SU-DHL-6 (cell line): ENCODE measurements at regions not wholly inside any gene's neighbourhood (a gene's known extent, or its start where the extent isn't known, plus 50 kb on each side); places are given as distances from the start of the nearest gene placed in this dataset.

Experiments
- H2AFZ ChIP-seq: fragments of 200-600 bp; sonication (generic); 2 replicates; pipeline ENCODE4 v1.6.1; 2014; ENCODE audit warnings: low read depth, mild to moderate bottlenecking, moderate library complexity, mixed read lengths, antibody characterized with exemption, low read length; ENCODE audit not compliant: severe bottlenecking
- H3F3A ChIP-seq: fragments of 200-600 bp; shearing (Covaris generic); 2 replicates; pipeline ENCODE4 v1.6.0; 2016; ENCODE audit warnings: antibody characterized with exemption, mild to moderate bottlenecking; ENCODE audit not compliant: insufficient read depth
- H3K27ac ChIP-seq: fragments of 200-600 bp; sonication (generic); 2 replicates; pipeline ENCODE4 v1.5.1; 2016; ENCODE audit warnings: low read depth, mild to moderate bottlenecking, low read length, moderate library complexity, mixed read lengths
- H3K27me3 ChIP-seq: fragments of 200-600 bp; sonication (generic), shearing (Covaris generic); 2 replicates; pipeline ENCODE4 v1.6.0; 2014; ENCODE audit warnings: mild to moderate bottlenecking, low read length
- H3K36me3 ChIP-seq: fragments of 200-600 bp; sonication (generic); 2 replicates; pipeline ENCODE4 v1.6.1; 2014; ENCODE audit warnings: mild to moderate bottlenecking, low read length, mixed read lengths
- H3K4me2 ChIP-seq: fragments of 300-600, 200-600 bp; shearing (Covaris generic), sonication (generic); 2 replicates; pipeline ENCODE4 v1.6.0; 2014; ENCODE audit warnings: low read length, low read depth, mild to moderate bottlenecking; ENCODE audit not compliant: poor library complexity, severe bottlenecking
- H3K4me3 ChIP-seq: fragments of 200-600 bp; sonication (generic); 2 replicates; pipeline ENCODE4 v1.5.1; 2014; ENCODE audit warnings: antibody characterized with exemption, low read length, mild to moderate bottlenecking, mixed read lengths; ENCODE audit not compliant: insufficient read depth, poor library complexity, severe bottlenecking
- H3K79me2 ChIP-seq: fragments of 200-600 bp; sonication (generic); 2 replicates; pipeline ENCODE4 v1.6.1; 2014; ENCODE audit warnings: mild to moderate bottlenecking, low read length, moderate library complexity; ENCODE audit not compliant: insufficient read depth
- H3K9ac ChIP-seq: fragments of 200-600 bp; sonication (generic); 2 replicates; pipeline ENCODE4 v1.7.0; 2014; ENCODE audit warnings: mild to moderate bottlenecking, low read length
- H3K9me2 ChIP-seq: fragments of 200-600 bp; sonication (generic); replicated peaks from 2 replicates; pipeline ENCODE4 v1.6.1; 2014; ENCODE audit warnings: low read length; ENCODE audit not compliant: insufficient read depth
- H3K9me3 ChIP-seq: fragments of 200-600 bp; sonication (generic); 2 replicates; pipeline ENCODE4 v1.6.1; 2014; ENCODE audit warnings: low read length, mixed read lengths; ENCODE audit not compliant: insufficient read depth
- H4K20me1 ChIP-seq: fragments of 200-600 bp; sonication (generic); 2 replicates; pipeline ENCODE4 v1.6.1; 2014; ENCODE audit warnings: low read depth, mild to moderate bottlenecking, antibody characterized with exemption, low read length, moderate library complexity, mixed read lengths
- EZH2phosphoT487 ChIP-seq: fragments of 200-600 bp; sonication (generic), shearing (Covaris generic); conservative IDR thresholded peaks from 2 replicates; pipeline ENCODE4 v1.6.1; 2018; ENCODE audit warnings: mild to moderate bottlenecking, antibody characterized with exemption, low read length, moderate library complexity, mixed read lengths
- TF ChIP-seq, protein P1 (sequence below): fragments of 200-600 bp; sonication (generic); IDR thresholded peaks from one replicate; pipeline ENCODE4 v1.5.1; 2017; ENCODE audit warnings: antibody characterized with exemption, mild to moderate bottlenecking, low read length, moderate library complexity; ENCODE audit not compliant: insufficient read depth, poor library complexity, severe bottlenecking

DNA sequence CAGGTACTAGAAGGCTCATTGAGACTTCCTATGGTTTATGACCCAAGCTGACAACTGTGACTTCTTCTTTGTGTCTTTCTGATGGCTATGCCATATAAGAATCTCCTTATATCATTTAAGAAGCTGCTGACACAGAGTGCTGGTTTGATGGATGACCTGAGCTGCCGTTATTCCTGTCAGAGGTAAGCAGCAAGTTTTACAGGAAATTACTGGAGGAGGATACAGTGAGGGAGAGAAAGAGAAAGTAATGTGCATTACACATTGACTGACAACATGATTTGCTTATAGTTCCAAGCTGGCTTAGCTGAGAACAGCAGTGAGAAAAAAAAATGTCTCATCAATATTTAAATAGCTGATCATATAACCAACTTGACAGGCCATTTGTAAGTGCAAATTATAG is 981.4 kb downstream of the FSCB start:
- no peaks in the 10 kb centered on the region for H3K9me3 ChIP-seq
- no peak overlapping the region for H3K9ac ChIP-seq
- H3K4me3 ChIP-seq = no peak overlapping the region
- H3K79me2 ChIP-seq = no peaks in the 10 kb centered on the region
- H3F3A ChIP-seq = no peaks in the 10 kb centered on the region
- no peaks in the 10 kb centered on the region for H4K20me1 ChIP-seq
- peak overlapping the region; percentile 9 for H3K4me2 ChIP-seq
- no peaks in the 10 kb centered on the region for H3K36me3 ChIP-seq
- TF ChIP-seq EZH2phosphoT487 = no peak
- TF ChIP-seq, protein P1, sequence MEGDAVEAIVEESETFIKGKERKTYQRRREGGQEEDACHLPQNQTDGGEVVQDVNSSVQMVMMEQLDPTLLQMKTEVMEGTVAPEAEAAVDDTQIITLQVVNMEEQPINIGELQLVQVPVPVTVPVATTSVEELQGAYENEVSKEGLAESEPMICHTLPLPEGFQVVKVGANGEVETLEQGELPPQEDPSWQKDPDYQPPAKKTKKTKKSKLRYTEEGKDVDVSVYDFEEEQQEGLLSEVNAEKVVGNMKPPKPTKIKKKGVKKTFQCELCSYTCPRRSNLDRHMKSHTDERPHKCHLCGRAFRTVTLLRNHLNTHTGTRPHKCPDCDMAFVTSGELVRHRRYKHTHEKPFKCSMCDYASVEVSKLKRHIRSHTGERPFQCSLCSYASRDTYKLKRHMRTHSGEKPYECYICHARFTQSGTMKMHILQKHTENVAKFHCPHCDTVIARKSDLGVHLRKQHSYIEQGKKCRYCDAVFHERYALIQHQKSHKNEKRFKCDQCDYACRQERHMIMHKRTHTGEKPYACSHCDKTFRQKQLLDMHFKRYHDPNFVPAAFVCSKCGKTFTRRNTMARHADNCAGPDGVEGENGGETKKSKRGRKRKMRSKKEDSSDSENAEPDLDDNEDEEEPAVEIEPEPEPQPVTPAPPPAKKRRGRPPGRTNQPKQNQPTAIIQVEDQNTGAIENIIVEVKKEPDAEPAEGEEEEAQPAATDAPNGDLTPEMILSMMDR = no peak
- H3K27ac ChIP-seq = no peak overlapping the region
- peak overlapping the region; percentile 43 for H2AFZ ChIP-seq
- no peaks in the 10 kb centered on the region for H3K9me2 ChIP-seq
- no peaks in the 10 kb centered on the region for H3K27me3 ChIP-seq

DNA sequence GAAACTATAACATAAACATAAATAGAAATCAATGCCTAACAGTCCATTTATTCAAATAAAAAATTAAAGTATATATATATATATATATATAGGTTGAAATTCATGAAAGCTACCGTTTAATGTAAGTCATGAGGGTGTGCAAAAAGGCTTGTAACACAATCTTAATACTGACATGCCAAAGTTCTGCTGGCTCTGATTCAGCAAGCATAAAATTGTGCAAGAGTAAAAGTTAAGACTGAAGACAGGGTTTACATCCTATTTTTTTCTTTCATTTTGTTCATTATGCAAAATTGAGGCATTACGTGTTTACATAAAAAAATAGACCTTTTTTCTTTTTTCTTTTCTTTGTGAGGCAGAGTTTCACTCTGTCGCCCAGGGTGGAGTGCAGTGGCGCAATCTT is 984.2 kb downstream of the FSCB start:
- no peak overlapping the region for H2AFZ ChIP-seq
- no peaks in the 10 kb centered on the region for H3K36me3 ChIP-seq
- H3K9ac ChIP-seq = no peak overlapping the region
- H3K9me2 ChIP-seq = no peaks in the 10 kb centered on the region
- H3K79me2 ChIP-seq = no peaks in the 10 kb centered on the region
- H3K27me3 ChIP-seq = no peaks in the 10 kb centered on the region
- H3K9me3 ChIP-seq = no peaks in the 10 kb centered on the region
- no peak for TF ChIP-seq EZH2phosphoT487
- TF ChIP-seq, protein P1 = no peak
- no peak overlapping the region for H3K4me3 ChIP-seq
- H3K4me2 ChIP-seq = no peak overlapping the region
- no peaks in the 10 kb centered on the region for H3F3A ChIP-seq
- no peaks in the 10 kb centered on the region for H4K20me1 ChIP-seq
- no peak overlapping the region for H3K27ac ChIP-seq

DNA sequence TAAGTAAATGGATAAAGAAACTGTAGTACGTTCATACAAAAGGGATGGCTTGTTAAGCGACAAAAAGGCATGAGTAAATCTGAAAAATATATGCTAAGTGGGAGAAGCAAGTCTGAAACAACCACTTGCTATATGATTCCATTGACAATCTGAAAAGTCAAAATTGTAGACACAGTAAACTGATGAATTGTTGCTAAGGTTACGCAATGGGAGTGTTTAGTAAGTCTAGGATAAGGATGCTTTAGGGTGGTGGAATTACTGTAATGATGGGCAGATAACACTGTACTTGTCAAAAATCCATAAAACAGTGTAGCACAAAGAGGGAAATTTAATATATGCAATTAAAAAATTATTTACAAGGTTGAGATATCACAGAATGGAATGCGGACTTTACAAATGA is 984.9 kb downstream of the FSCB start:
- Histone ChIP-seq H3K27ac (no peak overlapping the region), H3K27me3 (no peaks in the 10 kb centered on the region), H4K20me1 (no peaks in the 10 kb centered on the region), H3K9ac (no peak overlapping the region), H3K79me2 (no peaks in the 10 kb centered on the region), H3K9me2 (no peaks in the 10 kb centered on the region), H3K36me3 (no peaks in the 10 kb centered on the region), H2AFZ (peak overlapping the region; percentile 24), H3K4me3 (no peak overlapping the region), H3F3A (no peaks in the 10 kb centered on the region), H3K9me3 (no peaks in the 10 kb centered on the region), H3K4me2 (no peak overlapping the region)
- TF ChIP-seq, protein P1 = no peak
- no peak for TF ChIP-seq EZH2phosphoT487
